CD4-positive, alpha-beta T cell treated with Interleukin-12 subunit alpha and Interleukin-12 subunit beta, for 1 hour (primary cell): ENCODE measurements at regions not wholly inside any gene's neighbourhood (a gene's known extent, or its start where the extent isn't known, plus 50 kb on each side); places are given as distances from the start of the nearest gene placed in this dataset.

Experiments used
- DNase-seq: peaks from one replicate; pipeline ENCODE4 v3.0.0-alpha.2; 2020

DNA sequence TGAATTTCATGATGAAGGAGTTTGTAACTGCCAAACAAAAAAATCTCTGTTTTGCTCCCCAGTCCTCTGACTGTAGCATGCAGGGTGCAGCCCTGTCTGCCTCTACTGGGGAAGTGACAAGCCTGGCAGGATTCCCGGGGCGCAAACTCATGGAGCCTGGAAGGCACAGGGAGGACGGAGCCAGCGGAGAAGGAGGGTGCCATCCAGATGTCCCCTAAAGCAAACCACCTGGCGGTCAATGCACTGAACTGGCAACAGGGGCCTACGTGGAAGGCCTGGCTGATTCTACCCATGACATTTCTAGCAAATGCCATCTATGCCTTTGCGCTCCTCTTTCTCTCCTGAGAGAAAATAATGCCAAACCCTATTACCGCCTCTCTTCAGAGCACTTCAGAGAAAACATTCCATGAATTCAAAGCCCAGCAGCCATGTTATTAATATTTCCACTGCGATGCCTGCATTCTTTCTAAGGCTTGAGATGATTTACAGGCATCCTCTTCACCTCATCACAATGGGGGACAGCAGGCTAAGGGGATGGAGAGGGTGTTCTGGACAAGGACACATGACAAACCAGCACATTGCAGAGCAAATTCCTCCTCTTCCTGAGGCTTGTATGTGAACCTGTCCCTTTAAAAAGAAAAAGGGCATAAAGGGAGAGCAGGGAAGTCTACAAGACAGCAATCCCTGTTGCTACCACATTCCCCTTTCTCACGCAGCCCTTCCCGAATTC, 329.3 kb upstream of the NOCT start:
- no peak for DNase-seq

DNA sequence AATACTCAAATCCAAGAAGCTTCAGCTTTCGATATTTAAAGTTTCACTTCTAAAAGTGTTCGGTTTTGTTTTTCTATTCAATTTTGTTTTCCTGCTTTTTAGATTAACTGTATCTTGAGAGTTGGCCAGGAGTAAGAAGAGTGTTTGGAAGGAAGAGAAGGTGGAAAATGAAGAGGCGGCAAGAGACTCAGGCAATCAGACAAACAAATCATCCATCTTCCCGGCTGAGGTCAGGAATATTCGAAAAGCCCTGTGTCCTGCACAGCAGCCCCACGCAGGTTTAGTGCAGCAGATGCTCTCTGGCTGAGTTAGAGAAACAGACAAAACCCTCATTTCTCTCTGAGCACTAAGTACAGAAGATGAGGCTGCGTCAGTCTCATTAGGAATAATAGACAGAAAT, 330.3 kb upstream of the NOCT start:
- no peak for DNase-seq

DNA sequence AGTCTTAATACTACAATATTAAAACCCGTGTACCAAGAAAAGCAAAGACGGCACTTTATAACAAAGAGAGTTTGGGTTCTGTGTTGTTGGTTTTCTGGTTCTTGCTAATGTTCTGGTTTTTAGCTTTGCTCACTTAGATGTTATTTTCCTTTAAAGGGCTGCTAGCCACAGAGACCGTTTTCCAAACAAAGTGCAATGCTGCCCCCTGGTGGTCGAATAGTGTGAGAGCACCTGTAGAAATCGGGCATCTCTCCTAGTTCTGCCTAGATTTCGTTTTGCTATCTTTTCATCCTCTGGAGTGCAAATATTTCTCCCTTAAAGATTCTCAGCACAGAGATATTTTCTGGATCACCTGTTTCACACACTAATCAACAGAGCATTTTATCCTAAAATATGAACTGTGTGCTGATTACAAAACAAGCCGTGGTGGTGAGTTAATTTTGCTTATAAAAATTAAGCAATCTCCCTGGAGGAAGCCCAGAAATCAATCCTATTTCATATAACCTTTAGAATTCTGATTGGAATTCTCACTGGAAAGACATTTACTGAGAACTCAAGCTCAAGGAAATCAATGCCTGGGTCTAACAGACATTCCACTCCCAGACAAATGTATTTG, 334.5 kb upstream of the NOCT start:
- DNase-seq, result peak; percentile 61

DNA sequence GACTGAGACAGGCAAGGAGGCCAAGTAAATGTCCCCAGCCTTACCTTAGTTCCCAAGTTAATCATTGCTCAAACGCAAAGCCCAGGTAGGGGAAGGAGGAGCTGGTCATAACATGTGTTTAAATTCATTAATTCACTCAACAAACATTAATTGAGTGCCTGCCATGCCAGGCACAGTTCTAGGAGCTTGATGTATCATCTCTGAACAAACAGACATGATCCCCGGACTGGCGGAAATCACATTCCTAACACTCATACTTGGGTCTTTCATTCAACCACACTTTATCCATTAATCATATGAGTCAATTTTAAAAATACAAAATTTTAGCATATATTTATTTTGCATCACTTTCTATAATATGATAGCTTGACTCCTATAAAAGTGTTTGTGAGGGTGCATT, 335.3 kb upstream of the NOCT start:
- no peak for DNase-seq

DNA sequence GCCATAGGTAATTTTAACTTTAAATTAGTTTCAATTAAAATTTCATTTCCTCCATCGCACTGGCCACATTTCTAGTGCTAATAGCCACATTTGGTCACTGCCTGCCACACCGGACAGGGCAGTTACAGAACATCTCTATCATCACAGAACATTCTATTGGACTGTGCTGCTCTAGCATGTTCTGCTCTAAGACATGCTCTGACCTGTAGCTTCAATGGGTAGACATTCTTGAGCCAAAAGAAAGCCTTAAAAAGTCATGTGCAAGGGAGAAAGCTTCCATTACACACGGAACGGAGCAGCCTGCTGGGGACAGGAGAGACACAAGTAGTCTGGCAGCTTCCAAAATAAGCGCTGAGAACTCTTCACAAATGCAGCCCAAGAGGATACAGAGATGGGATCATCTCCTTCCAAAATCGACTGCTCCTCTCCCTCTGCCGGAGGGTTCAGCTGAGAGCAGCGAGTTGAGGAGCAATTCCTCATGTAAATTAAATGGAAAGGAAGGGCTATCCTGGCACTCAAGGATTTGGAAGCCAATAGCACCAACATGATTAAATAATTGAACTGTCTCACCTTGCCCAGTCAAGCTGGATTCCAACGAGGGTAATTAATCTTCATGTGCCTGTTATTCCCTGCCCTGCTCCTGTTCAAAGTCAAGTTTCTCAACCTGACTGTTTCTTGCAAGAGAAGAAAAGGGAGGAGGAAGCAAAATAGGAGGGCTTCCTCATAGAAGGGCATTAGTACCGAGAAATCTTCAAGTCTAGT, 336.4 kb upstream of the NOCT start:
- DNase-seq, result no peak

DNA sequence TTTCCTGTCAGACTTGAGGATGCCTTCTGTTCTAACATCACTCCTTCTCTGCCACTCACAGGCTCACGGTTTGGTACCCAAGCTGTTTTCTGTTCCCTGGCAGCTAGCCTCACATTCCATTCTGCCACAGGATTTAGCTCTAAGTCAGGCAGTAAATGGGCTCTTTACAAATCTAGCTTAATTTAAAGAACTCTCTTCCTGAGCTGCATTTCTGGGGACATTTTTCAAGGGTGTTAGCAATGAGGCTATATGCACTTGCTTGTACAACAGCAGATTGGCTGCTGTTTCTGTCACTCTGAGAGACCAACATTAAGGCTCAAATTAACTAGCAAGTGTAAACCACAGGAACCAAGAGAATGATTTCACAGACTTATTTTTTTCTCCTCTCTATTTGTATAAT, 337.8 kb upstream of the NOCT start:
- no peak for DNase-seq

DNA sequence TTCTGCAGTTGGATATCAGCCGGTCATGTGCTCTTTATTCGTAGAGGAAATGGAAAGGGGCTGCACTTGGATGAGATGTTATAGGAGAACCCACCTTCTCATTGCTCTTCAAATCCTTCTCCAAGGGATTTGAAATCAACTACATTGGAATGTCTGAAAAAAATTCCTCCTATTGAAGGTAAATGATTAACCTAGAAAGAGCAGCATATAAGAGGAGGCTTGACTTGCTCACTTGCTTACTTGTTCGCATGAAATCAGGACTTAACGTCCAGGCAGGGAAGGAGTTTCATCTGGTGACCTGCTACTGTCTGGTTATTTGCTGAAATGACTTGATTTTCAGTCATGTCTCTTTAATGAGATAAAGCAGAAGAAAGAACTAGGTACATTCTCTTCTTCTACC, 338.4 kb upstream of the NOCT start:
- no peak for DNase-seq

DNA sequence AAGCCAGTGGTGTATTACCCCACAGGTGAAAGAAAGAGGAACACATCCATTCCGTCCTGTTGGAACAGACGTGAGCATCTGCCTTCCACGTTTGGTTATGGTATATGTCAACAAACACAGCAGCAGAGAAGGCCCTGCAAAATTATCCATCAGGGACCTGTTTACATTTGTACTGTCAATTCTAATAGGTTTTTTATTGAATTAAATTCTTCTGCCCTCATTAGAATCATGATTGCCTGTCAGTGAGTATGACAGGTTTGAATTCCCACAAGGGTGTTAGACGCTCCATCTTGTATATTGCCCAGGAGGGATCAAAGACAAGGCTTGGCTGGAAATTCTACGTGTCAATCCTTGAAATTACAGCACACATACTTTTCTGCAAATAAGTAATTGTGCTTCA, 339.9 kb upstream of the NOCT start:
- no peak for DNase-seq

DNA sequence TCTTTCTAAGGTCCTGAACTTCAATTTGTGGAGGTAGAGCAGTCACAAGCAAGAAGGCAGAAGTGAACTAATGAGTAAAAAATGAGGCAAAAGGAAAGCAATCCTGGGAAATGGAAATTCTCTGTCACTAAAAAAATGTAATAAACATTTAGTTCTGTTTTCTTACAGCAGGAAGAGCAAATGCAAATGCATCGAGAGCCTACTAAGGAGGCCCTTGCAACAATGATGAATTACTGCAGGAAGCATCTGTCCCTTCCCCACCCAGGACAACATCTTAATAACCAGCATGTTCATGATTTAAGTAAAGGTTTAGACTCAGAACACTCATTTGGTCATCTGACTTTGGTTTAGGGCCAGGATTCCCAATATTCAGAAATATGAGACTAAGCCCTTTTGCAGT, 341.4 kb upstream of the NOCT start:
- no peak for DNase-seq

DNA sequence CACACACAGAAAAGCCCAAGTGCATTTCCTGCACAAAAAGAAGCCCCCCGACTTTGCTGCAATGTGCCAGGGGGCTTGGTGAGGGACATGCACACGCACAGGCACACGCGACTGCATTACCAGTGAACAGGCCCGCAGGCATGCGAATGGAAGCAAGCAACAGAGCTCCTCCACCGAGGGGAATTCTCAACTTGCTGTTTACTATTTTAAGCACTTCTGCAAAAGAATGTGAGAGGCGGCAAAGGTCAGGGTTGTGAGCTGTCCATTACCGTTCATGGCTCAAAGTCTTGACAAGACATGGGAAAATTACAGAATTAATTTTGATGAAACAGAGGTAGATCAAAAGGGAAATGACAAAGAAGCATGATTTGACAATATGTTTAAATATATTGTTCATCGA, 342.5 kb upstream of the NOCT start:
- DNase-seq, result no peak

DNA sequence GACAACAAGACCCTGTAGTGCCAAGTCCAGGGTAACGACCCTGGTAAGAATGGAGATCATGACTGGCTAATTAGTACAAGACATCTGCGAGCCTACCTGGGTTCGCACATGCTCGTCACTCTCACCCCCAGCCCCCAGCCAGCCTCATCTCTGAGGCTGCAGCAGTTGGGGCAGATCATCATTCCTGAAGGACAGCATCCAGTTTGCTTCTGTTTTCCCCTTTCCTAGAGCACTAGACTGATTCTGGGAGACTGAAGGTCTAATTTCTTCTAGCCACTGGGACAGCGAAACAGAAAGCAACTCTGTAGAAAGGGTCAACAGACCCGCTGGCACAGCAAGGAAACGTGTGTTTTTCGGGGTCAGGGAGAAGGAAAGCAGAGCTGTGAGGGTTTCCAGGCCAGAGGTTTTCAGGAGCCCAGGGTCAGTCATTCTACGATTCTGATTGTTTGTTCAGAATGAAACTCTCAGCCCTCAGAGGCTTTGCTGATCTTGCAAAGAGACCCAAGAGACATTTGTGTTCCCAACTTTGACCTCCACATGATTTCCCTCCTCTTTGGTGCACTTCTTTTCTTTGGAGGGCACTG, 343.1 kb upstream of the NOCT start:
- no peak for DNase-seq

DNA sequence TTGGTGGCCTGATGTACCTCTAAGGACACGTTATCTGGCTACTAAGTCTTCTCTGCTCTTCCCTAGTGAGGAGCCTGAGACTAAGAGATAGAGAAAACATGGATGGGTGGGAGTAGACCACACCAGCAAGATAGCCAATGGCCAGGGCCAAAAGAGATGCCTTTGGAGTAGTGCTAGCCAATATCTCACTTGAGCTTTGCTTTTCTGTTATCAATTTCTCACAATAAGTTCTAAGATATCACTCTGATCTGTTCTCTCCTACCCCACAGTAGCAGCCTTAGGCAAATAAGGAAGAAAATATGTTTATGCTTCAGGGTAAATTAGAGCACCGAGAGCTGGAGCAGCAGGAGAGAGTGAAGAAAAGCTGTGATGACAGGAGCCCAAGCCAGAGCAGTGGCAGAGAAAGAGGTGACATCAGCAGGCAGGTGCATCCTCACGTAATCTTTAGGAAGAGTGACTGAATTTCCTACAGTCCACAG, 343.9 kb upstream of the NOCT start:
- no peak for DNase-seq

DNA sequence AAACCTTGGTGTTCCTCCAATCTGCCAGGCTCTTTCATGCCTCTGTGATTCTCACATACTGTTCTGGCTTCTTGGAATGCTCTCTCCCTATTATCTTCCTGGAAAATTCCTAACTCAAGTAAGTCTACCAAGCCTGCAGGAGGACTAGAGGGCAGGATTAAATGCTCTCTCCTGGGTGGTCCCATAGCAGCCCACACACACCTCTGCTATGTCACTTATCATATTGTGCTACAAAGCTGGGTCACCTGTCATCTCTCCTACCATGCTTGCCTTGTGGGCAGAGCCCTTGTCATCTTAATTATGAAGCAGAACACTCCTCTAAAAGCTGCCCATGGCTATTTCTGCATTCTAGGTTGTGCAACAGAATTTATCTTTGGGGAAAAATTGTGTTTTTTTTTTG, 344.5 kb upstream of the NOCT start:
- no peak for DNase-seq

DNA sequence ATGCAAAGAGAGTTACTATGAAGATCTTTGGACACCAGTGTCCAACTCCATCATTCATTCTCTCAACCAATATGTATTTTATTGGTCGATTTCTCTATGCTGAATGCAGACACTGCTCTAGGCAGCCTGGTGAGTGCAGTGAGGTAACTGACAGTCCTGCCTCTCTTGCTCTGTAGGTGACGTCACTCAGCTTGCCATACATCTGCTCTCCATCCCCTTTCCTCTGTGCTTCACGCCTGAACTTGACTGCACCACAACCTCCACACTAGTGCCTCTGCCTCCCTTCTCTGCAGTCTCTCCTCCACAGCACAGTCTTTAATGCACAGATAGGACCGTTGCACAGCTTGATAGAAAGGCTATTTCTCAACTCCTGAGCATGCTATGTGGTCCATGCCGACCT, 344.9 kb upstream of the NOCT start:
- no peak for DNase-seq

DNA sequence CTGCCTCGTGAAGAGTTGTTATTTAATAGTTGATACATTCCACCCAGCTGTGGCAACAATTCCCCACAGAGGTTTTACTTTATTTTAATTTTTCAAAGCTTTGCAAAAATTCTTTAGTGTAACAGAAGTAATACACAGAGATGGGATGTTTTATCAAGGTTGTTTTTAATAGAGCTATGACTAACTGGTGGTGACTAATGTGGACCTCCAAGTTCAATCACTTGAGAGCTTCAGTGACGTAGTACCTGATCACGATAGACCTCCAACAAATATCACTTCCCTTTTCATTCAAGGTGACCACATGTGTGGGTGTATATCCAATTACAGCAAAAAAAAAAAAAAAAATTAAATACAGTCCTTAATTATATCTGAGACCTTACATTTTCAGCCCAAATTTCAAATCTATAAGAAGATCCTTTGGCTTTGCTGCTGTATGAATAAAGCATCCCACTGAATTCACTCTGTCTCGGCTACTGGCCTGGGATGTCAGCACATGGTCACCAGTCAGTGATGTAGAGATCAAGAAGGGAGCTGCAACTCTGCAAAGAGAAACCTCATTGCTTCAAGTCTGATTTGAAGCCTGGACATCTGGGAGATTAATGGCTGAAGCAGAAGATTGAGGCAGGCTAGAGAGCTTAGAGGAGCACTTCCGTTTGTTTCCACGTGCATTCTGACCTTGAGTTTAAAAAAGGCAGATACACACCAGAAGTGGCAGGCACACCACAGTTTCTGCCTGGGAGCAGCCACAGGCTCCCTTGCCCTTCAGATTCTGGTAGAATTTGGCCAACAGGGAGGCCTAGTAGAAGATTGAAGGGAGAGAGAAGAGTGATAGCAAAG, 345.9 kb upstream of the NOCT start:
- DNase-seq, result no peak

DNA sequence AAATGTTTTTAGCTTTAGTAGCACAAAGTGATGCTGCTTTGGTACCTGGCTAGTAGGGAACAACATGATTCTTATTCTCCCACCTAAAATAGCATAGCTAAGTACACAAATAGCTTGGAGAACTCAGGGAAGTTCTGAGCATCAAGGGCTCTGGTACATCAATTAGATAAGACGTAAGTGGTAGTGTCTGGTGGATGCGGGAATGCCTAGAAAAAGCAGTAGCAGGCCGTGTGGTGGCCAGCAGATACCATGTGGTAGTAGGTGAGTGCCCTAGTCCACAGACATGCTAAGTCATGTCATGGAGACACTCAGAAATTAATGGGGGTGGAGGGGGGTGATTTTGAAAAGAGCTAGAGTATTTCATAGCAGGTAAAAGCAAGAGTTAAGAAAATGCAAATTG, 347.3 kb upstream of the NOCT start:
- no peak for DNase-seq

DNA sequence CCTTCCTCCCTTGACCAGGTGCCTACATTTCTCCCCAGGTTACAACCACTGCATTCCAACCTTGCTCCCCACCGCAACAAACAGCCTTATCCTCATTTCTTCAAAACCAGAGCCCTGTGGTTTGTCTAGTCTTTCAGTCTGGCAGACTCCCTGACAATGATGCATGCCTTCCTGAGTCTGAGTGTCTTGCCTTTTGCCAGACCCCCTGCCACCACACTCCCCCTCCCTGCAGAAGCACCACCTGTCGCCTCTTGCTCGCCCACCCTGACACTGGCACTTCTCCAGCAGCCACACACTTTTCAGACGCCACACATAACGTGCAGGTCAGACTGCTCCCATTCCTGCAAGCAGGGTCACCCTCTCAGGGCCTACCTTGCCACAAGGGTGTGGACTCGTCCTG, 349.2 kb upstream of the NOCT start:
- no peak for DNase-seq

DNA sequence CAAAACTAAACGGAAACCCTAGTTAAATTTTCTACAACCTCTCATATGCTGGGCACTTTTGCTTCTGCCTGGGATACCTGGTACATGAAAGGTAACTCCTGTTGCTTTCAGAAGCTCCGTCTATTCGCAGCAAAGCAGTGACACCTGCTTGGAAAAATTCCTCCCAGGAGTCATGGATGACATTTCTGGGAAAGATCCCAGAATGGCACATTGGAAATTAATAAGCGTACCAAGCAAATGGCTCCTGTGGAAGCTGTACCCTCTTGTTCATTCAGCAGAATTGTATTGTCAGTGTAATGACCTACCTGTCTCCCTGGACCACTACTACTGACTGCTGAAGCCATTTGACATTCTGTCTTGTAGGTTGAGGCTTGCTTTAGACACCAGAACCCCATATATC, 349.7 kb upstream of the NOCT start:
- no peak for DNase-seq

DNA sequence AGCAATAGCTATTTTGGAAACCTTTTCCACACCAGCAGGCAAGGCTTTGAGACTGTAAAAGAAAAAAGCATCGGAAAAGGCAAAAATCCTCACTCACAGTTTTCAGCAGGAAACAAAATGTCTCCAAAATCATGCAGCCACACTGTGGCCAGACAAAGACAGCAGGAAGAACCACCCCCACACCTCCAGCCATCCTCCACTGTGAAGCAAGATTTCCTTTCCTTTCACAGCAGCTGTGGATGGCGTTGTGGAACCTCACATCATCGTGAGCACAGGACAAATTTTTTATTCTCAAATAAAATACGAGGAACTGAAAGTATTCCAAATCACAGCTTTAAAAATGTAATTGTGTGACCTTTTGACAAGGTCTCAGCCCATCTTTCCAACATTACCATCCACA, 351.7 kb upstream of the NOCT start:
- DNase-seq, result no peak

DNA sequence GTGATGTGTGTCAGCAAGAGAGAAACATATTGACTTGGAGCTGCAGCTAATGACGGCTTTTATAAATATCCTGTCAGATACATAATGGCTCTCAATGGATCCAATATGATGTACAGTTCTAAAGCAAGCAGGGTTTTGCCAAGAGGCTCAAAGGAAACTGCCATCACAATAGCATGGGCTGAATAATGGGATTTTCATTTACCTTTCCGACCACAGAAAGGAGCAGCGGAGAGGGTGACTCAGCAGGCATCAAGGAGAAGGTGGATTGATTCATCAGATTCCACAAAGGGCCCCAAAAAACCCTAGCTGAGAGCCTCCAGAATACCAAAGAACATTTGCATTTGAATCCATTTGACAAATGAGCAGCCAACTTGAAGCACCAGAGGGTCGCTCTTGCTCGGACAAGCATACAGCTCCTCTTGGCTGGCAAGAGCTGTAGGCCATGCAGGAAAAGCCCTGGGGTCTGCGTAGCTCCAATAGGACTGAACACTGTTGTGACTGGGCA, 355.7 kb upstream of the NOCT start:
- DNase-seq, result no peak

DNA sequence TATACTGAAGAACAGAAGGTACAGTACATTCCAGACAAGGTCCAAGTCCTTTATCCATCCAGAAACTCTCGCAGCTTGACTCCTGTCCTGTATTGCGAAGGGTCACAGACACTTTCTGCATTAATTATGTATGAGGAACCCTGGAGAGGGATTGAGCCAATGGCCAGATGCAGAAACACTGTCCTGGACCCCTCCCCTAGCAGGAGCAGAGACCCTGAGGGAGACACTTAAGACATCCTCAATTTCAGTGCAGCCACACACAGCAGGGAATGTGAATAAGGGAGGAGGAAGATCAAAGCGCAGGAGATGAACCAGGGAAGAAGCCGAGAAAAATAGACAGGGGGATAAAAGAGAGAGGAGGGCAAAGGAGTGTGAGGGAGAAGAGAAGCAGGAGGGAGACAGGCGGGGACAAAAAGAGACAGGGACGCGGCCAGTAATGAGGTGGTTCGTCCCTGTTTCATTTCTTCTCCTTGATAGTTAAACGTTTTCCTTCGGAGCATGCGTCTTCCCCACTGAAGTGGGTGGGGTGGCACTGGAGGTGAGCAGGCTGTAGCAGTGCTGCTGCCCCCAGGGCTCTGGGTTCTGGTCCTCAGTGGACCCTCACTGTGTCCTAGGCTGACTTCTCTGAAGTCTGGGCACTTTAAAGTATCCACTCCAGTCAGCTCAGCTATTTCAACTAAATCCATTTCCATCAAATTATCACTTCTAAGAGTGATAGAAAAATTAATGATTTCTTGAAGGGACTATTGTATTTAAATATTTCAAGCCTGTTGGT, 356.4 kb upstream of the NOCT start:
- DNase-seq, result no peak

DNA sequence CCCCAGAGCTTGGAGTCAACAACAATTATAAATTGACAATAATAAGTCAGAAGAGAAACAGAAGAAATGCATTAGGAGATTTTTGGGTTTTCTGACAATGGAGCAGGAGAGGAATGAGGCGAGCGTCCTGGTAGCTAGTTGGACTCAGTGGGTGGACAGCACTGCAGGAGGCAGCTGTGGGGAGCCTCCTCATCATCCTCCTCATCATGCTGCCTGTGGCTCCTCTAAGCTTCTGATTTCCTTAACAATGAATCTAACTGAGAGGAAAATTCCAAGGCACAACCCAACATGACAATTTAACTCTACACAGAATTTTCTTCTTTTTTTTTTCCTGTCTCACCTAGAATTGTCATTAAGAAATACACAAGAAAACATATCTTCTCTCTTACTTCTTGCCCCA, 357.1 kb upstream of the NOCT start:
- DNase-seq, result no peak
